Astrocyte (in vitro differentiated cells and primary cell): ENCODE measurements at regions not wholly inside any gene's neighbourhood (a gene's known extent, or its start where the extent isn't known, plus 50 kb on each side); places are given as distances from the start of the nearest gene placed in this dataset.

Experiments used
- DNase-seq: peaks from one replicate; pipeline ENCODE4 v3.0.0-alpha.2; 2010; ENCODE audit warnings: low read depth
- FAIRE-seq: peaks from 2 replicates; lab custom pipeline; 2011; peaks lifted over from hg19 to GRCh38; lab: Jason Lieb, UNC
- H2AFZ ChIP-seq: 2 replicates; pipeline ENCODE4 v1.6.0; 2012; ENCODE audit warnings: low read depth, low read length, inconsistent platforms
- H3K27ac ChIP-seq: 2 replicates; pipeline ENCODE4 v1.5.1; 2011; ENCODE audit warnings: low read depth, low read length, inconsistent platforms
- H3K27me3 ChIP-seq: 2 replicates; pipeline ENCODE4 v1.6.0; 2011; ENCODE audit warnings: low read length, inconsistent platforms; ENCODE audit not compliant: insufficient read depth
- H3K36me3 ChIP-seq: 2 replicates; pipeline ENCODE4 v1.5.1; 2011; ENCODE audit warnings: low read length, inconsistent platforms; ENCODE audit not compliant: insufficient read depth
- H3K4me1 ChIP-seq: 2 replicates; pipeline ENCODE4 v1.5.1; 2011; ENCODE audit warnings: low read length, inconsistent platforms; ENCODE audit not compliant: insufficient read depth
- H3K4me2 ChIP-seq: 2 replicates; pipeline ENCODE4 v1.6.0; 2012; ENCODE audit warnings: low read length, inconsistent platforms
- H3K4me3 ChIP-seq: 2 replicates; pipeline ENCODE4 v1.5.1; 2011; ENCODE audit warnings: low read depth, mild to moderate bottlenecking, low read length, inconsistent platforms; ENCODE audit not compliant: insufficient read depth
- H3K79me2 ChIP-seq: 2 replicates; pipeline ENCODE4 v1.6.0; 2012; ENCODE audit warnings: mild to moderate bottlenecking, low read length, inconsistent platforms; ENCODE audit not compliant: insufficient read depth
- H3K9ac ChIP-seq: 2 replicates; pipeline ENCODE4 v1.6.0; 2012; ENCODE audit warnings: mild to moderate bottlenecking, low read length, inconsistent platforms
- H3K9me3 ChIP-seq: 2 replicates; pipeline ENCODE4 v1.5.1; 2012; ENCODE audit warnings: low read depth, mild to moderate bottlenecking, low read length, inconsistent platforms; ENCODE audit not compliant: insufficient read depth
- H4K20me1 ChIP-seq: 2 replicates; pipeline ENCODE4 v1.6.0; 2012; ENCODE audit warnings: low read length, inconsistent platforms; ENCODE audit not compliant: insufficient read depth
- H3K27ac Mint-ChIP-seq: one replicate; pipeline ENCODE4 v1.8.0; 2021; ENCODE audit warnings: mild to moderate bottlenecking, mixed read lengths; ENCODE audit not compliant: unreplicated experiment
- H3K27me3 Mint-ChIP-seq: one replicate; pipeline ENCODE4 v1.8.0; 2021; ENCODE audit warnings: low read depth, mixed read lengths; ENCODE audit not compliant: unreplicated experiment
- H3K36me3 Mint-ChIP-seq: one replicate; pipeline ENCODE4 v1.8.0; 2021; ENCODE audit warnings: low read depth, mixed read lengths; ENCODE audit not compliant: unreplicated experiment
- H3K4me1 Mint-ChIP-seq: one replicate; pipeline ENCODE4 v1.8.0; 2021; ENCODE audit warnings: low read depth, mixed read lengths; ENCODE audit not compliant: unreplicated experiment
- H3K4me3 Mint-ChIP-seq: one replicate; pipeline ENCODE4 v1.8.0; 2021; ENCODE audit warnings: mild to moderate bottlenecking, moderate library complexity, mixed read lengths; ENCODE audit not compliant: unreplicated experiment
- H3K9me3 Mint-ChIP-seq: one replicate; pipeline ENCODE4 v1.8.0; 2021; ENCODE audit warnings: mild to moderate bottlenecking, mixed read lengths; ENCODE audit not compliant: unreplicated experiment
- CTCF ChIP-seq: IDR thresholded peaks from 2 replicates; pipeline ENCODE4 v1.5.1; 2011; ENCODE audit warnings: low read depth, mild to moderate bottlenecking, inconsistent platforms, low read length, moderate library complexity; ENCODE audit not compliant: insufficient read depth
- EZH2 ChIP-seq: IDR thresholded peaks from 2 replicates; pipeline ENCODE4 v1.6.1; 2012; ENCODE audit warnings: mild to moderate bottlenecking, low read length, inconsistent platforms; ENCODE audit not compliant: insufficient read depth

GRCh38 chr1:239835946-239836440, 255.7 kb upstream of the FMN2 start:
- Mint-ChIP-seq H3K27ac (no peak overlapping the region), H3K4me3 (no peak overlapping the region), H3K36me3 (no peaks in the 10 kb centered on the region), H3K9me3 (peaks cover 1% of the 10 kb centered on the region), H3K27me3 (no peaks in the 10 kb centered on the region), H3K4me1 (peaks cover 2% of the 10 kb centered on the region)
- no peak overlapping the region for H3K9ac ChIP-seq
- DNase-seq (no peak), FAIRE-seq (no peak)
- no peak overlapping the region for H2AFZ ChIP-seq
- no peak overlapping the region for H3K4me2 ChIP-seq
- no peak overlapping the region for H3K4me3 ChIP-seq
- H3K4me1 ChIP-seq: no peaks in the 10 kb centered on the region
- no peaks in the 10 kb centered on the region for H4K20me1 ChIP-seq
- TF ChIP-seq CTCF: no peak
- no peak for TF ChIP-seq EZH2
- H3K9me3 ChIP-seq: no peaks in the 10 kb centered on the region
- H3K27me3 ChIP-seq: no peaks in the 10 kb centered on the region
- no peak overlapping the region for H3K27ac ChIP-seq
- H3K36me3 ChIP-seq: no peaks in the 10 kb centered on the region
- H3K79me2 ChIP-seq: no peaks in the 10 kb centered on the region

- Mint-ChIP-seq H3K9me3 (peaks cover 5% of the 10 kb centered on the region), H3K4me1 (peaks cover 2% of the 10 kb centered on the region), H3K27ac (no peak overlapping the region), H3K27me3 (no peaks in the 10 kb centered on the region), H3K36me3 (no peaks in the 10 kb centered on the region), H3K4me3 (no peak overlapping the region)
- no peaks in the 10 kb centered on the region for H3K9me3 ChIP-seq
- no peak overlapping the region for H3K9ac ChIP-seq
- H2AFZ ChIP-seq: no peak overlapping the region
- H3K79me2 ChIP-seq: no peaks in the 10 kb centered on the region
- no peaks in the 10 kb centered on the region for H3K27me3 ChIP-seq
- H4K20me1 ChIP-seq: no peaks in the 10 kb centered on the region
- H3K4me3 ChIP-seq: no peak overlapping the region
- H3K4me1 ChIP-seq: no peaks in the 10 kb centered on the region
- DNase-seq: no peak
- H3K27ac ChIP-seq: no peak overlapping the region
- TF ChIP-seq CTCF (no peak), EZH2 (no peak)
- H3K4me2 ChIP-seq: no peak overlapping the region
- no peak for FAIRE-seq
- H3K36me3 ChIP-seq: no peaks in the 10 kb centered on the region
These were observed 251.3 kb upstream of the FMN2 start for GRCh38 chr1:239840336-239840735.

GRCh38 chr1:239840790-239841189, 250.9 kb upstream of the FMN2 start:
- Histone ChIP-seq H2AFZ (no peak overlapping the region), H4K20me1 (no peaks in the 10 kb centered on the region), H3K4me1 (no peaks in the 10 kb centered on the region), H3K9me3 (no peaks in the 10 kb centered on the region), H3K9ac (no peak overlapping the region), H3K79me2 (no peaks in the 10 kb centered on the region), H3K4me2 (no peak overlapping the region), H3K4me3 (no peak overlapping the region), H3K36me3 (no peaks in the 10 kb centered on the region), H3K27me3 (no peaks in the 10 kb centered on the region), H3K27ac (no peak overlapping the region)
- no peak overlapping the region for H3K4me3 Mint-ChIP-seq
- TF ChIP-seq EZH2 (no peak), CTCF (no peak)
- H3K4me1 Mint-ChIP-seq: peaks cover 2% of the 10 kb centered on the region
- no peaks in the 10 kb centered on the region for H3K36me3 Mint-ChIP-seq
- no peak overlapping the region for H3K27ac Mint-ChIP-seq
- no peak for FAIRE-seq
- peaks cover 5% of the 10 kb centered on the region for H3K9me3 Mint-ChIP-seq
- H3K27me3 Mint-ChIP-seq: no peaks in the 10 kb centered on the region
- no peak for DNase-seq
